ENCODE measurements at regions not wholly inside any gene's neighbourhood (a gene's known extent, or its start where the extent isn't known, plus 50 kb on each side); places are given as distances from the start of the nearest gene placed in this dataset.
A peak's percentile ranks its signal among the peaks of the same experiment; 100 is the strongest.

- no peak for TF ChIP-seq TCF3 (IDR thresholded peaks at IDR 0.05; ENCODE audit: borderline replicate concordance, insufficient read depth, low read depth, low read length)
- no peak for TF ChIP-seq NR2C1 (IDR thresholded peaks at IDR 0.05)
- TF ChIP-seq RUNX3 (IDR thresholded peaks at IDR 0.05; ENCODE audit: low read length): 0 out of 2 replicates have a peak, but pooled peaks have one; percentile 29
- Histone ChIP-seq H3K36me3 (ENCODE audit: control insufficient read depth in 2 of 2, insufficient read depth in 2 of 2, low read length in 1 of 2) (no peaks in the 10 kb centered on the region), H4K20me1 (ENCODE audit: control insufficient read depth, insufficient read depth) (no peaks in the 10 kb centered on the region), H3K4me1 (ENCODE audit: control insufficient read depth, insufficient read depth, low read length) (peaks cover 13% of the 10 kb centered on the region), H2AFZ (ENCODE audit: control insufficient read depth, low read depth, low read length) (no peak overlapping the region), H3K27ac (ENCODE audit: control insufficient read depth, insufficient read depth) (no peak overlapping the region), H3K4me3 (peak overlapping the region; percentile 62; the same call in 1 of the 2 replicates), H3K4me2 (ENCODE audit: control insufficient read depth, insufficient read depth) (no peak overlapping the region), H3K9me3 (replicated peaks; ENCODE audit: control insufficient read depth, insufficient read depth, low read length) (no peaks in the 10 kb centered on the region), H3K27me3 (replicated peaks in 1 of 2; ENCODE audit: control insufficient read depth in 2 of 2, insufficient read depth in 2 of 2, low read length in 1 of 2) (peaks cover 2% of the 10 kb centered on the region in 2 experiments; a peak in 1 of 4 replicates), H3K79me2 (ENCODE audit: control insufficient read depth, insufficient read depth, low read length) (no peaks in the 10 kb centered on the region), H3K9ac (ENCODE audit: control insufficient read depth, insufficient read depth, low read length) (no peak overlapping the region)
- WGBS (ENCODE audit: insufficient coverage, insufficient replicate concordance, low lambda C conversion rate, missing lambda C conversion rate): 25% methylated on average over 5 of the region's 5 CpGs
- ChIA-PET RAD21 (ENCODE audit: unreplicated experiment) (interaction anchor here (0.7 to 2.9 kb wide), 12 partner anchors 10 to 372 kb away, joined by 3 to 25 read pairs (median 6); no protein-coding TSS in a partner anchor), CTCF (interaction anchor here (0.6 to 3.8 kb wide), 39 partner anchors 11 to 591 kb away, joined by 3 to 28 read pairs (median 4); no protein-coding TSS in a partner anchor), SMC1A (ENCODE audit: uncharacterized antibody, unreplicated experiment) (interaction anchor here (0.5 to 3.6 kb wide), 18 partner anchors 11 to 296 kb away, joined by 3 to 19 read pairs (median 3); no protein-coding TSS in a partner anchor), POLR2A (interaction anchor here (1.4 kb wide), 1 partner anchor 302 kb away, joined by 3 read pairs; no protein-coding TSS in a partner anchor)
- peak; percentile 51 for ATAC-seq
- DNase-seq (ENCODE audit: low read depth, low spot score): no peak
- no TSS peak for BruUV-seq (replicated peaks)
- no peak for FAIRE-seq
- intact Hi-C loops (cut with micrococcal nuclease; ENCODE audit: unreplicated experiment) (loop anchor here (2.0 to 5.0 kb wide), 3 partner anchors 21 to 371 kb away; no protein-coding TSS in a partner anchor), in situ Hi-C loops (cut with MboI) (no loop called here)
Observed at GRCh38 chr20:1801225-1801928, 93.8 kb upstream of the SIRPA start.

GRCh38 chr20:1800777-1801176 lies 94.4 kb upstream of the SIRPA start:
- TF ChIP-seq SMC3 (IDR thresholded peaks at IDR 0.05; ENCODE audit: borderline replicate concordance, low read length) (peak; percentile 28; the same call in 1 of the 2 replicates), MEF2A (IDR thresholded peaks at IDR 0.05; ENCODE audit: insufficient read depth, low read depth, low read length) (peak; percentile 60; the same call in 1 of the 2 replicates), CTCF (IDR thresholded peaks at IDR 0.05 in 2 of 3, conservative IDR thresholded peaks at IDR 0.05 in 1 of 3; ENCODE audit: control insufficient read depth in 2 of 3, extremely low read depth in 1 of 3, insufficient read depth in 1 of 3, low read depth in 3 of 3, low read length in 3 of 3) (peak in 2 of 3 experiments; percentile 24 to 38; a peak in 2 of 6 replicates), TAF1 (IDR thresholded peaks at IDR 0.05; ENCODE audit: borderline replicate concordance, low read depth, low read length) (no peak), RUNX3 (IDR thresholded peaks at IDR 0.05; ENCODE audit: low read length) (peak; percentile 69), NRF1 (conservative IDR thresholded peaks at IDR 0.05; ENCODE audit: low read depth, low read length) (no peak), JUNB (IDR thresholded peaks at IDR 0.05) (peak; percentile 31), RAD21 (IDR thresholded peaks at IDR 0.05; ENCODE audit: insufficient read depth, low read depth, low read length) (peak; percentile 49; the same call in 1 of the 2 replicates)
- ChIA-PET CTCF (interaction anchor here (0.7 to 3.8 kb wide), 15 partner anchors 10 to 373 kb away, joined by 3 to 28 read pairs (median 5); no protein-coding TSS in a partner anchor), SMC1A (ENCODE audit: uncharacterized antibody, unreplicated experiment) (interaction anchor here (1.0 to 3.6 kb wide), 3 partner anchors 24 to 158 kb away, joined by 3 to 19 read pairs (median 16); no protein-coding TSS in a partner anchor), POLR2A (no interaction called here), RAD21 (ENCODE audit: unreplicated experiment) (interaction anchor here (2.4 to 2.9 kb wide), 3 partner anchors 164 to 372 kb away, joined by 6 to 12 read pairs (median 10); no protein-coding TSS in a partner anchor)
- Histone ChIP-seq H3K4me1 (ENCODE audit: control insufficient read depth, insufficient read depth, low read length) (peaks cover 13% of the 10 kb centered on the region), H3K4me3 (no peak overlapping the region), H3K27me3 (replicated peaks in 1 of 2; ENCODE audit: control insufficient read depth in 2 of 2, insufficient read depth in 2 of 2, low read length in 1 of 2) (peaks cover 2% of the 10 kb centered on the region in 2 experiments; a peak in 1 of 4 replicates), H3K27ac (ENCODE audit: control insufficient read depth, insufficient read depth) (no peak overlapping the region), H3K36me3 (ENCODE audit: control insufficient read depth in 2 of 2, insufficient read depth in 2 of 2, low read length in 1 of 2) (no peaks in the 10 kb centered on the region), H4K20me1 (ENCODE audit: control insufficient read depth, insufficient read depth) (no peaks in the 10 kb centered on the region), H3K4me2 (ENCODE audit: control insufficient read depth, insufficient read depth) (no peak overlapping the region), H3K79me2 (ENCODE audit: control insufficient read depth, insufficient read depth, low read length) (no peaks in the 10 kb centered on the region), H3K9ac (ENCODE audit: control insufficient read depth, insufficient read depth, low read length) (no peak overlapping the region), H2AFZ (ENCODE audit: control insufficient read depth, low read depth, low read length) (no peak overlapping the region), H3K9me3 (replicated peaks; ENCODE audit: control insufficient read depth, insufficient read depth, low read length) (no peaks in the 10 kb centered on the region)
- no TSS peak for BruUV-seq (replicated peaks)
- DNase-seq (ENCODE audit: low read depth, low spot score) (no peak), FAIRE-seq (no peak), ATAC-seq (peak; percentile 57)
- in situ Hi-C loops (cut with MboI): no loop called here
- intact Hi-C loops (cut with micrococcal nuclease; ENCODE audit: unreplicated experiment): loop anchor here (2.0 to 5.0 kb wide), 3 partner anchors 20 to 372 kb away; no protein-coding TSS in a partner anchor
- 29% methylated on average over 3 of the region's 3 CpGs for WGBS (ENCODE audit: insufficient coverage, insufficient replicate concordance, low lambda C conversion rate, missing lambda C conversion rate)

All from GM12878 (cell line).